GM12875 (cell line): ENCODE measurements at regions not wholly inside any gene's neighbourhood (a gene's known extent, or its start where the extent isn't known, plus 50 kb on each side); places are given as distances from the start of the nearest gene placed in this dataset.

ENCODE experiments used
- H3K4me3 ChIP-seq: one replicate; pipeline ENCODE4 v1.5.1; 2011; ENCODE audit warnings: low read depth, low read length, control low read depth
- CTCF ChIP-seq: IDR thresholded peaks from 2 replicates; pipeline ENCODE4 v1.5.1; 2011; ENCODE audit warnings: low read depth, mild to moderate bottlenecking, control low read depth, inconsistent platforms, low read length, moderate library complexity, borderline replicate concordance; ENCODE audit not compliant: insufficient read depth

GRCh38 chr12:78585132-78585531 is 279.4 kb upstream of the SYT1 start:
- no peak for TF ChIP-seq CTCF
- no peak overlapping the region for H3K4me3 ChIP-seq

GRCh38 chr12:78586790-78587189 is 277.8 kb upstream of the SYT1 start:
- TF ChIP-seq CTCF, result no peak
- H3K4me3 ChIP-seq, result no peak overlapping the region

- no peak overlapping the region for H3K4me3 ChIP-seq
- TF ChIP-seq CTCF, result no peak
Observed at GRCh38 chr12:78599366-78599765, 265.2 kb upstream of the SYT1 start.

GRCh38 chr12:78600541-78600940 is 264.0 kb upstream of the SYT1 start:
- TF ChIP-seq CTCF, result no peak
- no peak overlapping the region for H3K4me3 ChIP-seq

GRCh38 chr12:78611504-78611903 is 253.1 kb upstream of the SYT1 start:
- no peak for TF ChIP-seq CTCF
- no peak overlapping the region for H3K4me3 ChIP-seq

GRCh38 chr12:78612190-78612589 is 252.4 kb upstream of the SYT1 start:
- no peak overlapping the region for H3K4me3 ChIP-seq
- no peak for TF ChIP-seq CTCF

GRCh38 chr12:78617683-78618082 is 246.9 kb upstream of the SYT1 start:
- no peak overlapping the region for H3K4me3 ChIP-seq
- no peak for TF ChIP-seq CTCF
